DMS153 (cell line): ENCODE measurements at regions not wholly inside any gene's neighbourhood (a gene's known extent, or its start where the extent isn't known, plus 50 kb on each side); places are given as distances from the start of the nearest gene placed in this dataset.

Source experiments
- DNase-seq: peaks from one replicate; lab custom pipeline; 2025; lab: John Stamatoyannopoulos, UW

DNA sequence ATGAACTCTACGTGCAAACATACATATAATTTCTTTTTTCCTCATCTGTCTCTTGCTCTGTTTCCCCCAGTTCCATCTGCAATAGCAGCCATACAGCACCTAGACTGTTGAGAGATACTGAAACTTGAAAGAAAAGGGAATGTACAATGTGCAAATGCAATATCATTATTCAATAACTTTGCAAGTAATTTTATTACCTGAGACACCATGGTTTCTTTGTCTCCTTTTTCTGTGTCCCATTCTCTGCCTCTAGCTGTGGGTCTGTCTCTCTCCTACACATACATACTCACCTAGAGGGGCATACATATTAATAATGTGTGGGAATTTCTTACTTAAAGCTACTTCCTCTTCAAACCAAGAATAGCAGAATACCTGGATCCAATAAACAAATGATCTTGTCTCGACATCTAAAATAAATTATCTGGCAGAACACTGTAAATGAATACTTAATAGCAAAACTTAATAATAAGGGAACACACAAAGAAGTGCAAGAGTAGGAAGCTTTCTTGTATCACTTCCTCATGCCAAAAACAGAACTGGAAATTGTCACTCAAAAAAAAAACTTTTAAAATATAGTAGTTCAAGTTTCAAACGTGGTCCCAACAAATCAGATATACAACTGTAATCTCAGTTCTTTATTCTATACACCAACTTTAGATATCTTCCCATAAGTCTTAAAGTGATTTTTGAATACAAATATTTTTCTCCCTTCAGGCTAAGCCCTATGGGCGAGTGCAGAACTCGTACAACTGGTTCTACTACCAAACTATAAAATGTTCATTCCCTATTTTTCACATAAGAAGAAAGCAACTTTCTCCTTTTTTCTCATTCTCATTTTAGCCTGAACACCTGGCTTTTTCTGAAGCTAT is 194.6 kb downstream of the NRIP1 start:
- no peak for DNase-seq

DNA sequence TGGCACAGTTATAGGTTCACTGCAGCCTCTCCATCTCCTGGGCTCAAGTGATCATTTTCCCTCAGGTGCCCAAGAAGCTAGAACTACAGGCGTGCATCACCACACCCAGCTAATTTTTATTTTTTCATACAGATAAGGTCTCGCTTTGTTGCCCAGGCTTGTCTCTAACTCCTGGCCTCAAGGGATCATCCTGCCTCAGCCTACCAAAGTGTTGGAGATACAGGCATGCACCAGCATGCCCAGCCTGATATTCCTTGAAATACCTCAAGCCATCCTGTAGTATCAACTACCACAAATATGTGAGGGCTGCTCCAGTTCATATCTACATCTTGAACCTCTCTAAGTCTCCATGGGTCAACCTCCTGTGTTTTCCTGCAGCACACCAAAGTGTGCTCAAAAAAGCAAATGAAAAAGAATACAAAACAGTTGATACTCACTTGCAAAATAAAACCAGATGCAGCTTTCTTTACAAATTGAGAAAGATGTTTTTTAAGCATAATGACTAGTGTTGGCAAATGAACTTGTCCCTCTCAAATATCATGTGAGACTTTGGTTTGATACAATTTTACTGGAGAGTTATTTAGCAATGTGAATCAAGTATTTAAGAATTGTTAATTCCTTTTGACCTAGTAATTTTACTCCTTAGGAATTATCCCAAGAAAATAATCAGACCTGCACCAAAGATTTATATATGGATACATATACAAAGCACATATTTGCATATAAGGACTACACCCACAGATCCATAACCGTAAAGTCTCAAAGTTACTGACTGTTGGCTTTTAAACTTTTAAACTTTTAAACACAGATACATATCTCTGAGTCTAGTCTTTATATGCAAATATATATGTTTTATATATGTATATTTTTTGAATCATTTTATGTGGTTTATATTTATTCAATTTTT is 197.7 kb downstream of the NRIP1 start:
- DNase-seq, result no peak

DNA sequence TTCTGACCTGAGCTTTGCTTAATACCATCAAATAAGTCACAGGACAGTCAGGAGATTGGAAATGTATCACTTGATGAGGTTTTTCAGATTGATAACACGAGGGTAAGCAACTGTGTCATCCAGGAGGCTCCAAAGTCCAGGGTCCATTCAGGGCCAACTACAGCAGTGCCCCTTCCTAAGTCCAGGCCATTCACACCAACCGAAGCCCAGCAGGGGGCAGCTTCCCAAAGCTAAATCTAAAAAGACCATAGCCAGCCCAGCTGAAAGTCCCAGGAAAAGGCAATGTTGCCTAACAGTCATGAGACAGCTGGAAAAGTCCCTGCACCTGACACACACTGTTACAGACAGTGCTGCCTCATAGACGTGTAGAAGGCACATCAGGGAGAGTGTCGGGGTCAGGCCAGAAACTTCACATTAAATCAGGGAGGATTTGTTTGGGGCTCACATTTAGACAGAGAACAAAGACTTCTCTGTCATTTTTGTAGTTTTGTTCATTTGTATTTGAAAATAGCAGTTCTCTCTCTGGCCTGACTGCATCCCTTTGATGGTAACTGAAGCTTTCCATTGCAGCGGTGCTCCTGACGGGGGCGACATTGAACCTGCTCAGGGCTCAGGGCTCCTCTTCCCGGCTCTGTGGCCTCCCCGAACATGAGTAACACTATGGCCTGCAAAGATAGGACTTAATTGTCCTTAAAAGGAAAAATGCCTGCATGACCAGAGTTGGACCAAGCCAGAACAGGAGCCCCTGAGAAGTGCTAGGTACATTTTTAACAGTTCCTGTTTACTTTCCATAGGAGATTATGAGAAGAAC is 200.4 kb downstream of the NRIP1 start:
- peak; percentile 15 for DNase-seq

DNA sequence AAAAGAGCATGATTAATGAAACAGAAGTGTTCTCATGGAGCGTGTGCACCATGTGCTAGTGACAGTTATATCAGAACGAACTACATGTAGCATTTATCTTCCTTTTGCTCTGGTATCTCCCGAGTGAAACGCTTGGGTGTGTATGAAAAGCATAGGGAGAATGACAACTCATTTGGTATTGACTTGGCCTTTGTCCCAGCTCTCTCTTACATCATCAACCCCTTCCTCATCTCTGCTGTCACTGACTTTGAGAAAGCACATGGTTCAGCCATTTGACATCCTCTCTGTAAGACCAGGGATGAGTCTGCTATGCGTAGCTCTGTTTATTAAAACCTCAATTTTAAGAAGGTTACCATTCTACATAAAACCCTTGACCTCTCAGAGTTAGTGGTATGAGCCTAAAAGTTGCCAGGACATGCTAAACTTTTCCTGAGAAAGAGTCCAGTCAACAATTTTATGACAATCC is 201.0 kb downstream of the NRIP1 start:
- no peak for DNase-seq

DNA sequence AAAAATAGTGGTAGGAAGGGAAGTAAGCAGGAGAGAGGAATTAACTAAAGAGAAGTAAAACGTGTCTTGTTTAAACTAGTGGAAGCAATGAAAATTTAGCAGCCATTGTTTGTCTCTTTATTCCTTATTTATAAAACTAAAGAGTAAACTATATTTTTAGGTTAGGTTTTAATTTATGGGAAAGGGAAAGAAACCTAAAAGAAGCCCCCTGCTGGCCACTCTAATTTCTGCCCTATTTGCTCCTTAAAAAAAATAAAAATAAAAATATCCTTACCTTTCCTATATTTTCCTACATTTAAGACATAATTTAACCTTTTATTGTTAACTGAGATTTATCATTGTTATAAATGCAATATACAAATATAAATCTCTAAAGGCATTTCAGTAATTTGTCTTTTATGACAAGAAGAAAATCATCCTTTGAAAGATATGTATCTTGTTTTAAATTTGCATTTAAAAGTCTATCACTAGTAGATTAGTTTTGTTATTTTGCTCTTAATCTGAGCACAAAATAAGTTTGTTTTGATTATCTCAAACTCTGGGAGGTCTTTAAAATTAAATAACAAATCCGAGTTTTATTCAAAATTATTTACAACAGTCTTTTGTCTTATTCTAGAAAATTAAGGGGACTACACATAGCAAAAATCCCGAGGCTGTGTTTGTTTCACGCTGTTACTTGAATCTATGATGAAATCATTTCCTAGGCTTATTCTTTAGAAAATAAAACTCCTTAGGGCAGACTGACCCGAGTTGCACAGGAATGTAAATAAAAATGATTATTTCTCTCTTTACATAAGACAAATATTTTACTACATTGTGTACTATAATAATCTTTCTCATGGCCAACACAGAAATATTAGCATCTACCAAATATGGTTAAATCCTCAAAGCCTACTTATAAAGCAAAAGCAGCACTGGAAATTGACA is 201.7 kb downstream of the NRIP1 start:
- no peak for DNase-seq

DNA sequence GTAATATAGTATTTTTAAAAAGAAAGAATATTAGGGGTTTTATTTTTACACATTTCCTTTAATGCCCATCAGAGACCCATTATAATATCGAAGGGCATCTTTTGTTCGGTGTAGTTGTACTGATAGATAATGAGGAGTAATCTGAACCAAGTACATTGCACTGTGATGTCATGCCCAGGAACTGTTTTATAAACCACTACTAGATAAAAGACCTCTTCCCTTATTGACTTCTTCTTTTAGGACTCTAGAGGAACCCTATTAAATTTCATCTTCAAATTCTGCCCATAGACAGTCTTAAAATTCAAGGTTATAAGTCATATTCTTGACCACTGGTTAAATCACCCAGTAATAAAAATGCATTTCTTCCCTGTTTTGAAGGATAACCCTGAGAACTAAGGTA is 206.5 kb downstream of the NRIP1 start:
- DNase-seq, result no peak

DNA sequence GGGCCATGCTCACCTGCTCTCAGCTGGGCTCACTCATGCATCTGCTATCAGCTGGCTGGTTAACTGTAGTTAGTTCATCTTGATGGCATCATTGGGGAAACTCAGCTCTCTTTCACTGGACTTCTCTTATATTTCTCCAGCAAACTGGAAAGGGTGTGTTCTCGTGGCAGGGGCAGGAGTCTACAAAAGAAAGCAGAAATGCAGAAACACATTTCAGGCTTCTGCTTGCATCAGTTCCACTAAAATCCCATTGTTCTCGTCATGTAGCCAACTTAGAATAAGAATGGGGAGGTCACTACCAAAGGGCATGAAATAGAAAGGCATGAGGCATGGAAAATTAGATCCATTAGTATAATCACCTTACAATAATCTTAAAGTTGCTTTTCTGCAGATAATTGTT is 207.3 kb downstream of the NRIP1 start:
- DNase-seq, result no peak

DNA sequence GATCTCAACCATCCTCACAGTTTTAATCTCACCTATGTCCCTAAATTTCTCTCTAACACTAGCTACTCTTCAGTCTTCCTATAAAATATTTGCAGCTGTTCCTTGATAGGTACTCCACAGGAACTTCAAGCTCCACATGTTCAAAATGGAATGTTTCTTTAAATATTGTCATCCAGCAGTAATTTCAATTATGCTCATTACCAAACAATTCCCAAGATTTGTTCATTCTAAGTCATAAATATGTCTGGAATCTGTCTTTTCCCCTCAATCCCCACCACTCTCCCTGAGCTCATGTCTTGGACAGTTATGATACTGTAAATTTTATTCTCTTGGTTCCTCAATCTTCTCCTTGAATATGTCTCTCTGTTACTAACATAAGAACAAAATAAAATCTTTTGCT is 214.4 kb downstream of the NRIP1 start:
- no peak for DNase-seq

DNA sequence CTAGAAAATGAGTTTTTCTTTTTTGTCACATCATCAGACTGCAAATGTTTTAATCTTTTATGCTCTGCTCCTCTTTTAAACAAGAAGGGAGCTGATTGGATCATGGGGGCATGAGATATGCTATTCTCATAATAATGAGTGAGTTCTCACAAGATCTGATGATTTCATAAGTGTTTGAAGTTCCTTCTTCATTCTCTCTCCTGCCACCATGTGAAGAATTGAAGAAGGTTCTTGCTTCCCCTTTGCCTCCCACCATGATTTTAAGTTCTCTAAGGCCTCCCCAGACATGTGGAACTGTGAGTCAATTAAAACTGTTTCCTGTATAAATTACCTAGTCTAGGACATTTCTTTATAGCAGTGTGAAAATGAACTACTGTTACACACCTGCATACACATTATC is 218.2 kb downstream of the NRIP1 start:
- DNase-seq, result no peak

DNA sequence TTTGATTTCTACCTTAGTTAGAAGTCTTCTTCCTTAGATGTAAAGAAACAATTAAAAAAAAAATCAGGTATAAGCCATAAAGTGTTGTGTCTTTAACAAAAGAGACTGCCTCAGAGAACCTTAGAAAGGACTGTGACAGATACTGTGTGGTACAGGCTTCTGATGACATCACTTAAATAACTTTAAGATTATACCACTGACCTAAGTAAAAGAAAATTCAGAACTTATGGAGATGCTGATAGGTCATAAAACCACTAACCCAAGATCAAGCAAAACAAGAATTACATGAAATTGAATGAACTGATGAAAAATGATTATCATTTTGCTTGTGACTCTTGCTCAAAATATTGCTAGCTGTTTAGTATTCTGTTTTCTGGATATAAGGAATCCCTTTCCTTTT is 220.8 kb downstream of the NRIP1 start:
- no peak for DNase-seq

DNA sequence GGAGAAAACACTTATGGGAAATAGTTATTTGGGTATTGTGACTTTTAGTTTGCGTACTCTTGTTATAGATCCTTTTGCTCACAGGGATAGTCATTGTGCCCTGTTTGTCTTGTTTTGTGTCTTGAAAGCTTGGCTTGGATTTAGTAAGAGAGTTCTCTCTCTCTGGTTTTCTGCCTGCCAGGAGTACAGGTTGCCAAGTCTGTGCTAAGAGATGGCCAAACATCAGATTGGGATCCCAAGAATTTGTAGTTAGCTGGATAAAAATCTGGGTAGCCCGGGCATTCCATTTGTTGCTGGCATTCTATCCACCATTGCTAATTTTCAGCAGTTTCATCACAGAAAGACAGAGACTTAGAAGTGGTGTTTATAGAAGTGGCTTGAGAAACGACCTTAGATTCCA is 222.2 kb downstream of the NRIP1 start:
- DNase-seq, result no peak

DNA sequence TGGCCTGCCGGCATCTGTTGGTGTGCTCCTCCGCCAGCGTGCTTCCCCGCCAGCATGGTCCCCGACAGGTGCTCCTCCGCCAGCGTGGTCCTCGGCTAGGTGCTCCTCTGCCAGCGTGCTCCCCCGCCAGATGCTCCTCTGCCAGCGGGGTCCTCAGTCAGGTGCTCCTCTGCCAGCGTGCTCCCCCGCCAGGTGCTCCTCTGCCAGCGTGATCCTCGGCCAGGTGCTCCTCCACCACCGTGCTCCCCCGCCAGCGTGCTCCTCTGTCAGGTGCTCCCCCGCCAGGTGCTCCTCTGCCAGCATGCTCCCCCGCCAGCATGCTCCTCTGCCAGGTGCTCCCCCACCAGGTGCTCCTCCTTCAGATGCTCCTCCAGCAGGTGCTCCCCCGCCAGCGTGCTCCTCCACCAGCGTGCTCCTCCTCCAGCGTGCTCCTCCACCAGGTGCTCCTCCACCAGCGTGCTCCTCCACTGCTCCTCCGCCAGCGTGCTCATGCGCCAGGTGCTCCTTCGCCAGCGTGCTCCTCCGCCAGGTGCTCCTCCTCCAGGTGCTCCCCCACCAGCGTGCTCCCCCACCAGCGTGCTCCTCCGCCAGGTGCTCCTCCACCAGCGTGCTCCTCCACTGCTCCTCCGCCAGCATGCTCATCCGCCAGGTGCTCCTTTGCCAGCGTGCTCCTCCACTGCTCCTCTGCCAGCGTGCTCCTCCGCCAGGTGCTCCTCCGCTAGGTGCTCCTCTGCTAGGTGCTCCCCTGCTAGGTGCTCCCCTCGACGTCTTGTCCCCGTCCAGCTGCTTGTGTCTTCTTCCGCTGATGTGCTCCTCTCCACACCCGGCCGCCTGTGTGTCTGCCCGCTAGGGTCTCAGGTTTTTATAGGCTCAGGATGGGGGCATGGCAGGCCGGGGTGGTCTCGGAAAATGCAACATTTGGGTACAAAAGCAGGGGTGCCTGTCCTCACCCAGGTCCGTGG is 223.0 kb downstream of the NRIP1 start:
- DNase-seq, result no peak

DNA sequence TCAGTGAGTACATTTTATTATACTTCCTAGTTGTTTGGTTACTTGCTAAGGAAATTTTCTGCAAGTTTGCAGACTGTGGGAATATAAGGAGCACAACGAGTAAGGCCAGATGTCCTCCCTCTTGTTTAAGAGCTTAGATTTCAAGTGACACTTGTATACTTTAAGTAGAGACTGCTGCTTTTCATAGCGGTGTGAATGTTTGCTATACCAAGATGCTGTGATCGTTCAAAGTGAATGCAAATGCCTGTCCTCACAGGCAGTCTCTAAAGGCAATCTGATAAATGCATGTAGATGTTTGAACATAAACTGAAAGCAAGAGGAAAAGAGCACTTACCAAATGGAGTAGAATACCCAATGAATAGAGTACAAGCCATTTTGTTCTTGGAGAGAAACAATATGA is 226.4 kb downstream of the NRIP1 start:
- no peak for DNase-seq

DNA sequence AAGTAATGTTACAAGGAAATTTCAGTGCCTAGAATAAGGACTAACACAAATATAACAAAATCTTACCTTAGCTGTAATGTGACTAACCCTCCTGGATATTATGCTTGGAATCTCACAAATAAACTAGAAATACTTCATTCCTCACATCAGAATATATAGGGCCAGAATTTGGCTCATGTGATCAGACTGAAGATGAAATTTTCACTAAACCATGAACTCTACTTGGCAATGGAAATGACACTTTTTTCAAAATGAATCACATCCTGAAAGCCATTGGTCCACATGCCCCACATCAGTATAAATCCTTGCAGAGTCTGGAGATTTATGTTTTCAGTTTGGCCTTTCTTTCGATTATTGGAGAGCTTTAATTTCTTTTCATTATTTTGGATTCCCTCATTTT is 227.8 kb downstream of the NRIP1 start:
- DNase-seq, result no peak

DNA sequence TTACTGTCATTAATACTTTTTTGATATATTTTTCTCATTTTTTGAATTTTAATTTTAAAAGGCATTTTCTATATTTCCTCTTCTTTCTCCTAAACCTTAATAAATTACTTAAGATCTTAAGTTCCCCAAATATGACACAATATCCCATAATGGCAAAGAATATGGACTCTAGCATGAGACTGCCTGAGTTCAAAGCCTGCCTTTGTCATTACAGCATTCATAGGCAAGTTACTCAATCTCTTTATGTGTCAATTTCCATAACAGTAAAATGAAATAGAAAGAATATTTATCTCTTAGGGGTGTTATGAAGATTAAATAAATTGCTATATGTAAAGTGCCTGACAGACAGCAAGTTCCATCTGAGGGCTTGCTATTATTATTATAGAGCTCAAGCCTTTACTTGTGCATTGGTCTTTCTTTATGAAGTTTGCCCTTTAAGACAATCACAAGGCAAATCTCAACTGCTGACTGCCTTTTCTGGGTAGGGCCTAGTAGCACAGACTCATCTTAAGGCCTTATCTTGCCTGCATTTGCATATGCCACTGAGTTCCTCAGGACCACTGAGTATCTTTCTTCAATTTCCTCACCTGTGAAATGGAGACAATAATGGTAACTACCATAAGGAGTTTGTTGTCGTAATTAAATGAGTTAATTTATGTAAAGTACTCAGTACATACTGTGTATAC is 231.0 kb downstream of the NRIP1 start:
- DNase-seq, result no peak

DNA sequence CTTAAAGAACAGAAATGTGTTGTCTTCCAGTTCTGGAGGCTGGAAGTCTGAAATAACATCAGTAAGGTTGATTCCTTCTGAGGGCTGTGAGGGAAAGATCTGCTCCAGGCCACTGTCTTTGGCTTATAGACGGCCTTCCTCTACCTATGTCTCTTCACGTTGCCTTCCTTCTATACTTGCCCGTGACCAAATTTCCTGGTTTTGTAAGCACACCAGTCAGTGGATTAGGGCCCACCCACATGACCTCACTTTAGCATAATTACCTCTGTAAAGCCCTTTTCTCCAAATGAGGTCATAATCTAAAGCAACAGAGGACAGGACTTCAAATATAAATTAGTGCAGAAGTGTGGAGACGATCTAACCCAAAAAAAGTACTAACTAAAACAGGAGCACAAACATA is 231.6 kb downstream of the NRIP1 start:
- DNase-seq, result no peak

DNA sequence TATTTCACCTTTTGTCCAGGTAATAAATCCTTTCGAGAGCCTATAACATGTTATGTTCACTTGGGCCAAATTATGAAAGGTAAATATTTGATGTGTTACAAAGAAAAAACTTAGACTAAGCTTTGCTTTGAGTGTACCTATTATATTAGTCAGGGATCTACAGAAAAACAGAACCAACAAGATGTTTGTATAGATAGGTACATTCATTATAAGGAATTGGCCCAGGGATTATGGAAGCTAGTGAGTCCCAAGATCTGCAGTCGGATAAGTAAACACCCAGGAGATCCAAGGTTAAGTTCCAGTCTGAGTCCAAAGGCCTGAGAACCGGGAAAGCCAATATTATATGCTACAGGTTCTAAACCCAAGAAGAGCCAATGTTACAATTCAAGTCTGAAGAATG is 234.5 kb downstream of the NRIP1 start:
- no peak for DNase-seq

DNA sequence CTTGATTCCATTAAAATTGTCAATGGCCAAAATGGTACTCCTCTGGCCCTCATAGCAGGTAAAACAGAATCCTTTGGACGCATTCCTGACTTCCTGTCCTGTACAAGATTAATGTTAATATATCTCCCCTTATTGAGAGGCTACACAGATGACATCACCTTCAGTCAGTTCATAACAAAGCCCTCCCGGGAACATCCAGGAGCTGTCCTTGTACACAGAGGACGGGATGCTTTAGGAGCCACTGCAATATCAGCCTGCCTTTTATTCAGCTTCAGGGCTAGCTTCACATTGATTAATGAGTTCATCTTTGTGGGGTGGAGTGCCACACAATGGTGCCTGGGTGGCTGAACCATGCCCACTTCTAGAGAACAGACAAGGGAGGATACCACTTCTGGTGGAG is 235.1 kb downstream of the NRIP1 start:
- DNase-seq, result no peak

DNA sequence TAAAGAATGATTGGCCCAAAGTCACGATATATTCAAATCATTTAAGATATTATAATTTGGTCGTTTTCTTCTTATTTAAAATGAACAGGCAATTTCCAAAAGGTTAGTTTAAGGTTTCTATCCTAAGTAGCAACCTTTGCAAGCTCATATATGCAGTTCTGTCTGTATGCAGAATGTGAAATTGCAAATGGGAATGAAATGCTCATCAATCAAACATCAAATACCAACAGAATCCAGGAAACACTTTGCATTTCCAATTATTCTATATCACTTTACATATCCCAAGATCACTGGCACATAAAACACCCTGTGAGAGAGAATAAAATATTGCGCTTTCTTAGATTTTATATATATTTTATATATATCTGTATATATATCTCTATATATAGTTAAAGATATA is 237.3 kb downstream of the NRIP1 start:
- DNase-seq, result no peak
